ENCODE measurements at regions not wholly inside any gene's neighbourhood (a gene's known extent, or its start where the extent isn't known, plus 50 kb on each side); places are given as distances from the start of the nearest gene placed in this dataset.
"Not testable (repeated sequence)": the region's sequence is repeated elsewhere in the genome, so short reads cannot be mapped to it uniquely, and the experiment has no call there.

GRCh38 chr2:125418483-125418882 lies 1237.5 kb upstream of the GYPC start:
- no peak for TF ChIP-seq CTCF (IDR thresholded peaks at IDR 0.05)
- no peak overlapping the region for H3K27ac Mint-ChIP-seq
- H3K27me3 Mint-ChIP-seq (ENCODE audit: low read depth, poor library complexity), result no peaks in the 10 kb centered on the region
- DNase-seq, result no peak
- peaks cover 12% of the 10 kb centered on the region for H3K9me3 Mint-ChIP-seq
- H3K36me3 Mint-ChIP-seq (ENCODE audit: low read depth), result no peaks in the 10 kb centered on the region
- no peak overlapping the region for H3K4me3 Mint-ChIP-seq
- H3K4me1 Mint-ChIP-seq, result no peaks in the 10 kb centered on the region

- not testable (repeated sequence) for H3K4me3 Mint-ChIP-seq; H3K27ac Mint-ChIP-seq; DNase-seq; H3K36me3 Mint-ChIP-seq (ENCODE audit: low read depth); H3K4me1 Mint-ChIP-seq; H3K27me3 Mint-ChIP-seq (ENCODE audit: low read depth, poor library complexity)
- peaks cover 18% of the 10 kb centered on the region for H3K9me3 Mint-ChIP-seq
Observed at GRCh38 chr2:125422198-125422770, 1233.7 kb upstream of the GYPC start.

- Mint-ChIP-seq H3K27me3 (ENCODE audit: low read depth, poor library complexity) (no peaks in the 10 kb centered on the region), H3K4me3 (no peak overlapping the region), H3K4me1 (no peaks in the 10 kb centered on the region), H3K9me3 (peaks cover 18% of the 10 kb centered on the region), H3K27ac (no peak overlapping the region), H3K36me3 (ENCODE audit: low read depth) (no peaks in the 10 kb centered on the region)
- no peak for TF ChIP-seq CTCF (IDR thresholded peaks at IDR 0.05)
- no peak for DNase-seq
Observed at GRCh38 chr2:125424266-125424785, 1231.6 kb upstream of the GYPC start.

GRCh38 chr2:125427721-125428315 lies 1228.1 kb upstream of the GYPC start:
- no peak overlapping the region for H3K4me3 Mint-ChIP-seq
- no peaks in the 10 kb centered on the region for H3K27me3 Mint-ChIP-seq (ENCODE audit: low read depth, poor library complexity)
- H3K27ac Mint-ChIP-seq, result no peak overlapping the region
- DNase-seq, result no peak
- no peak for TF ChIP-seq CTCF (IDR thresholded peaks at IDR 0.05)
- H3K9me3 Mint-ChIP-seq, result peaks cover 9% of the 10 kb centered on the region
- H3K4me1 Mint-ChIP-seq, result no peaks in the 10 kb centered on the region
- H3K36me3 Mint-ChIP-seq (ENCODE audit: low read depth), result no peaks in the 10 kb centered on the region

GRCh38 chr2:125444106-125444505 lies 1211.9 kb upstream of the GYPC start:
- Mint-ChIP-seq H3K4me3 (no peak overlapping the region), H3K27ac (no peak overlapping the region), H3K9me3 (no peaks in the 10 kb centered on the region), H3K36me3 (ENCODE audit: low read depth) (no peaks in the 10 kb centered on the region), H3K27me3 (ENCODE audit: low read depth, poor library complexity) (peaks cover 4% of the 10 kb centered on the region), H3K4me1 (no peaks in the 10 kb centered on the region)
- TF ChIP-seq CTCF (IDR thresholded peaks at IDR 0.05), result no peak
- no peak for DNase-seq

- TF ChIP-seq CTCF (IDR thresholded peaks at IDR 0.05), result no peak
- Mint-ChIP-seq H3K36me3 (ENCODE audit: low read depth) (no peaks in the 10 kb centered on the region), H3K4me1 (no peaks in the 10 kb centered on the region), H3K9me3 (no peaks in the 10 kb centered on the region), H3K27me3 (ENCODE audit: low read depth, poor library complexity) (peaks cover 4% of the 10 kb centered on the region), H3K4me3 (no peak overlapping the region), H3K27ac (no peak overlapping the region)
- no peak for DNase-seq
Observed at GRCh38 chr2:125445495-125445894, 1210.5 kb upstream of the GYPC start.

Data from nephron progenitor cell (in vitro differentiated cells).